NT2/D1 (cell line): ENCODE measurements at regions not wholly inside any gene's neighbourhood (a gene's known extent, or its start where the extent isn't known, plus 50 kb on each side); places are given as distances from the start of the nearest gene placed in this dataset.

Experiments
- SUZ12 ChIP-seq: IDR thresholded peaks from 2 replicates; pipeline ENCODE4 v1.6.1; 2011; ENCODE audit not compliant: insufficient read length, insufficient read depth; ENCODE audit errors: extremely low read depth
- YY1 ChIP-seq: IDR thresholded peaks from 2 replicates; pipeline ENCODE4 v1.6.1; 2011; ENCODE audit not compliant: insufficient read length, insufficient read depth

DNA sequence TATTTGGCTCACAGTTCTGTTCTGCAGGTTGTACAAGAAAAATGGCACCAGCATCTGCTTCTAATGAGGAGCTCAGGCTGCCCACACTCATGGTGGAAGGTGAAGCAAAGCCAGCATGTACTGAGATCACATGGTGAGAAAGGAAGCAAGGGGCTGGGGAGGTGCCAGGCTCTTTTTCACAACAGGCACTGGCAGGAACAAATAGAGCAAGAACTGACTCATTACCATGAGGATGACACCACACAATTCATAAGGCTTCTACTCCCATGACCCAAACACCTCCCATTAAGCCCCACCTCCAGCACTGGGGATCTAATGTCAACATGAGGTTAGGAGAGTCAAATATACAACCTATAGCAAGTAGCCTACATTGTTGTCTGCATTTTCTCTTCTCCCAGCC is 522.6 kb downstream of the RFC3 start:
- TF ChIP-seq YY1 (no peak), SUZ12 (no peak)
